ENCODE measurements at regions not wholly inside any gene's neighbourhood (a gene's known extent, or its start where the extent isn't known, plus 50 kb on each side); places are given as distances from the start of the nearest gene placed in this dataset.

DNA sequence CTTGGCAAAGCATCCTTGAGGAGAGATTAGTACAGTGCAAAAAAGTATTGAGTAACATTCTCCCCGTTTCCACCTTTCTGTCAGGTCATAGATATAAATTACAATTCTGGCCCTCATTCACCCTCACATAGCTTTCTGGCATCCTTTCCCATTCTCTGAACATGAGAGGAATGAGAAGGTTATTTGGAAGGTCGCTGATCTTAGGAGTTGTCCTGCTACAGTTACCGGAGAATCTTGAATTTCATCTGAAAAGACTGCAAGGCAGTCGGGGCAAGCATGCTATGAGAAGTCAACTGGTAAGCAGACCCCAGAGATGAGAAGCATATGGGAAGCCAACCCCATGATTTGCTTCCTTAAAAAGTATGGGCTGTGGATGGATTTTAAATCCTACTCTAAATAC lies 166.7 kb upstream of the CENPW start:
- TF ChIP-seq SUZ12 (IDR thresholded peaks at IDR 0.05) (no peak), LEF1 (IDR thresholded peaks at IDR 0.05; ENCODE audit: borderline replicate concordance) (no peak), BHLHE40 (IDR thresholded peaks at IDR 0.05; ENCODE audit: borderline replicate concordance) (no peak), HDGF (IDR thresholded peaks at IDR 0.05; ENCODE audit: borderline replicate concordance) (no peak), SP1 (IDR thresholded peaks at IDR 0.05) (no peak), ARNT (IDR thresholded peaks at IDR 0.05) (no peak), FOXM1 (IDR thresholded peaks at IDR 0.05; ENCODE audit: borderline replicate concordance) (no peak), ELF4 (IDR thresholded peaks at IDR 0.05) (no peak), FOXA1 (IDR thresholded peaks at IDR 0.05) (no peak), L3MBTL2 (conservative IDR thresholded peaks at IDR 0.05) (no peak), FOXK2 (IDR thresholded peaks at IDR 0.05) (no peak)
- TF ChIP-seq, protein P1, sequence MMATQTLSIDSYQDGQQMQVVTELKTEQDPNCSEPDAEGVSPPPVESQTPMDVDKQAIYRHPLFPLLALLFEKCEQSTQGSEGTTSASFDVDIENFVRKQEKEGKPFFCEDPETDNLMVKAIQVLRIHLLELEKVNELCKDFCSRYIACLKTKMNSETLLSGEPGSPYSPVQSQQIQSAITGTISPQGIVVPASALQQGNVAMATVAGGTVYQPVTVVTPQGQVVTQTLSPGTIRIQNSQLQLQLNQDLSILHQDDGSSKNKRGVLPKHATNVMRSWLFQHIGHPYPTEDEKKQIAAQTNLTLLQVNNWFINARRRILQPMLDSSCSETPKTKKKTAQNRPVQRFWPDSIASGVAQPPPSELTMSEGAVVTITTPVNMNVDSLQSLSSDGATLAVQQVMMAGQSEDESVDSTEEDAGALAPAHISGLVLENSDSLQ (IDR thresholded peaks at IDR 0.05): no peak
